Nephron progenitor cell (in vitro differentiated cells): ENCODE measurements at regions not wholly inside any gene's neighbourhood (a gene's known extent, or its start where the extent isn't known, plus 50 kb on each side); places are given as distances from the start of the nearest gene placed in this dataset.
A peak's percentile ranks its signal among the peaks of the same experiment; 100 is the strongest.

Source experiments
- DNase-seq: peaks from one replicate; pipeline ENCODE4 v3.0.0; 2021
- H3K27ac Mint-ChIP-seq: 2 replicates; pipeline ENCODE4 v1.8.0; 2021; ENCODE audit warnings: mild to moderate bottlenecking, moderate library complexity, mixed read lengths
- H3K27me3 Mint-ChIP-seq: 2 replicates; pipeline ENCODE4 v1.8.0; 2021; ENCODE audit warnings: mild to moderate bottlenecking, low read depth, mixed read lengths; ENCODE audit not compliant: poor library complexity
- H3K36me3 Mint-ChIP-seq: 2 replicates; pipeline ENCODE4 v1.8.0; 2021; ENCODE audit warnings: low read depth, mixed read lengths
- H3K4me1 Mint-ChIP-seq: 2 replicates; pipeline ENCODE4 v1.8.0; 2021; ENCODE audit warnings: mixed read lengths
- H3K4me3 Mint-ChIP-seq: 2 replicates; pipeline ENCODE4 v1.8.0; 2021; ENCODE audit warnings: mild to moderate bottlenecking, moderate library complexity, mixed read lengths
- H3K9me3 Mint-ChIP-seq: 2 replicates; pipeline ENCODE4 v1.8.0; 2021; ENCODE audit warnings: mild to moderate bottlenecking, moderate library complexity, mixed read lengths
- TF ChIP-seq, protein P1 (sequence below): fragments of 200-600 bp; sonication (generic); IDR thresholded peaks from 2 replicates; pipeline ENCODE4 v1.5.0; 2021; ENCODE audit warnings: antibody characterized with exemption

DNA sequence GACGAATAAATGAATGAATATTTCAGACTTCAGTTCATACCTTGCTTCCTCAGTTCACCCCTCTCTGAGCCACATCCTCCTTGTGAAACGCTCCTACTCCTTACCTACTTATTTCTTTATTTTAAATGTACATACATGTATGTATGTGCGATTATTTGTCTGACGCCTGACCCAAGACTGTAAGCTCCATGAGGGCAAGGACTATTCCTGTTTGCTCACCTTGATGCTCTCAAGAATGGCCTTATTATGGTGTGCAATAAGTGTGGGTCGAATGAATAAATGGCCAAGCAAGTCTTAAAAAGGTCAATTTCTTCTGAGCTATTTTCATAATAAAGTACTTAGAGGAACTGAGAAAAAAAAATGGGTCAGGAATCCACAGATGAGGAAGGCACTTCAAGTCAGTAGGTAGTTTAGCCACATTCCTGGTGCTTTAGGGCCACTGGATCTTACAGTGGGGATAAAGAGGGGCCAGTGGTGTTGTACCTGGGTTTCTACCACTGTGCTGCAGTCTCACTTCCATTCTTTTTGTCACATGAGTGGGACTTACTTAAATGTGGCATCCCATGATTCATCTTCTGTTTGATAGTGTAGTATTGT is 74.7 kb downstream of the SDC1 start:
- Mint-ChIP-seq H3K27ac (no peak overlapping the region), H3K27me3 (peaks cover 3% of the 10 kb centered on the region), H3K4me3 (no peak overlapping the region), H3K4me1 (peaks cover 77% of the 10 kb centered on the region), H3K36me3 (no peaks in the 10 kb centered on the region), H3K9me3 (no peaks in the 10 kb centered on the region)
- TF ChIP-seq, protein P1, sequence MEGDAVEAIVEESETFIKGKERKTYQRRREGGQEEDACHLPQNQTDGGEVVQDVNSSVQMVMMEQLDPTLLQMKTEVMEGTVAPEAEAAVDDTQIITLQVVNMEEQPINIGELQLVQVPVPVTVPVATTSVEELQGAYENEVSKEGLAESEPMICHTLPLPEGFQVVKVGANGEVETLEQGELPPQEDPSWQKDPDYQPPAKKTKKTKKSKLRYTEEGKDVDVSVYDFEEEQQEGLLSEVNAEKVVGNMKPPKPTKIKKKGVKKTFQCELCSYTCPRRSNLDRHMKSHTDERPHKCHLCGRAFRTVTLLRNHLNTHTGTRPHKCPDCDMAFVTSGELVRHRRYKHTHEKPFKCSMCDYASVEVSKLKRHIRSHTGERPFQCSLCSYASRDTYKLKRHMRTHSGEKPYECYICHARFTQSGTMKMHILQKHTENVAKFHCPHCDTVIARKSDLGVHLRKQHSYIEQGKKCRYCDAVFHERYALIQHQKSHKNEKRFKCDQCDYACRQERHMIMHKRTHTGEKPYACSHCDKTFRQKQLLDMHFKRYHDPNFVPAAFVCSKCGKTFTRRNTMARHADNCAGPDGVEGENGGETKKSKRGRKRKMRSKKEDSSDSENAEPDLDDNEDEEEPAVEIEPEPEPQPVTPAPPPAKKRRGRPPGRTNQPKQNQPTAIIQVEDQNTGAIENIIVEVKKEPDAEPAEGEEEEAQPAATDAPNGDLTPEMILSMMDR: no peak
- DNase-seq: no peak

DNA sequence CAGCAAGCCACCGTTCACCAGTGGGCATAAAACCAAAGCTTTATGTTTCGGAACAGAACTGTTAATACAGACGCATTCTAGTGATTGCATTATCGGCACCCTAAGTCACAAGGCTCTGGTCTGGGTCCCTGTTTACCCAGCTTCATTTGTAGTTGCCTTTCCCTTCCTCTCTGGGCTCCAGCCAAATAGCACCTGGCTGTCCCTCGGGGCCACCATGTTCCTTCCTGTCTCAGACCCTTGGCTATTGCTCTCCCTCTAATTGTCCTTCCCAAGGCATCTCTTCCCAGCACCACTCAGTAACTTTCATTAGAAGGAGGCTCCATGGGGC is 75.3 kb downstream of the SDC1 start:
- H3K4me3 Mint-ChIP-seq: no peak overlapping the region

DNA sequence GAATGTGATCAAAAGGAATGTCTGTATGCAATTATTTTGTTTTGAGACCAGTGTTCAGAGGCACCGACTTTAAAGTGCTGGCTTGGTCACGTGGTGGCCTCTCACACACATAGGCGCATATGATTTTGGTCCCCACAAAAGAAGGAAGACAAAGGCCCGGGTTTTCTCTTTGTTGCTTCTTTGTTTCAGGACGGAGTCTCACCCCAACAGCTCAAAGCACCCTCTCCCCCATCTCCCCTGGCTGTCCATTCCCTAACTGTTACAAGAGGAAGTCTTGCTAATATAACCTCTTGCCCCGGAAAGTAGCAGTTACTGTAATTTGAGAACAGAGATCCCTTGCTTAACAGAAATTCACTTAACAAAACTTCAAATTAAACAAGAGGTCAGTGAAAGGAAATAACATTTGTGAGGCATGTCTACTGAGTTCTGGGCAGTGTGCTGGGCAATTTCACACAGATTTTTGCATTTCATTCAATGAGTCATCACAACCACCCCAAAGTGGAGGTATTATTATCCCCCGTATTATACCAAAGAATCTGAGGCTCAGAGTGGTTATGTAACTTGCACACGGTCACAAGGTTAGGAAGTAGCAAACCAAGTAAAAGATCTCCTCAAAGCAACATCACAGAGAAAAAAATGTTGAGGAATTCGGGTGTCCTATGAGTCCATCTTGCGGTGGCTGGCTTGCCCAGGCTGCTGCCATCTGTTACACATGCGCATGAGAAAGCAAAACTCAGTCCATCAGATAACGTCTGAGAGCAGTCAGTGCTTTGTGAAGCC is 75.8 kb downstream of the SDC1 start:
- DNase-seq: no peak
- peak overlapping the region; percentile 2 for H3K4me3 Mint-ChIP-seq

More for the DNA sequence above, 75.3 kb downstream of the SDC1 start:
- H3K4me1 Mint-ChIP-seq: peaks cover 82% of the 10 kb centered on the region
- peaks cover 3% of the 10 kb centered on the region for H3K27me3 Mint-ChIP-seq
- no peaks in the 10 kb centered on the region for H3K36me3 Mint-ChIP-seq
- no peak for DNase-seq
- H3K27ac Mint-ChIP-seq: peak overlapping the region; percentile 55
- TF ChIP-seq, protein P1: no peak
- H3K9me3 Mint-ChIP-seq: no peaks in the 10 kb centered on the region

DNA sequence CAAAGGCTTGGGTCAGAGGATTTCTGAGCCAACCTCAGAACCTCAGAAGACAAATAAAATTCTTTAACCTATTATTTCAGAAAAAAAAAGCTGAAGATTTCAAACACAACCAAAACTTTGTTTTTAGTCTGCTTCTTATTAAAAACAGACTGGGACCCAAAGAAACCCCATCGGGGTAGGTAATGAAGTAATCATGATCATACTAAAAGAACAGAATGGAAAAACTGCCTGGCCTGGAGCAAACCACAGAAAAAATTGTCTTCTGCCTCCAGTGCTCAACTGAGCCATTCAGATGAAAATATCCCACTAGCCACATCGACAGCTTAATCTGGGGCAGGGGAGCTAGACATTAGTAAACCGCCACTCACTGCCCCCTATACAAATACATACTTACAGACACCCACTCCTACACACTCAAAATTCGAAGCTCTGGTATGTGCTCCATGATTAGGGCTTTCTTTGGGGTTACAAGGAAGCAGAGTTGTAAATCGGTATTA is 76.5 kb downstream of the SDC1 start:
- Mint-ChIP-seq H3K27me3 (peaks cover 3% of the 10 kb centered on the region), H3K4me1 (peaks cover 89% of the 10 kb centered on the region), H3K4me3 (peak overlapping the region; percentile 2), H3K27ac (peak overlapping the region; percentile 52), H3K9me3 (no peaks in the 10 kb centered on the region), H3K36me3 (no peaks in the 10 kb centered on the region)
- no peak for DNase-seq
- TF ChIP-seq, protein P1: no peak

More for the DNA sequence above, 75.8 kb downstream of the SDC1 start:
- Mint-ChIP-seq H3K27me3 (peaks cover 3% of the 10 kb centered on the region), H3K27ac (peak overlapping the region; percentile 52), H3K4me1 (peaks cover 88% of the 10 kb centered on the region), H3K36me3 (no peaks in the 10 kb centered on the region), H3K9me3 (no peaks in the 10 kb centered on the region)
- TF ChIP-seq, protein P1: no peak

DNA sequence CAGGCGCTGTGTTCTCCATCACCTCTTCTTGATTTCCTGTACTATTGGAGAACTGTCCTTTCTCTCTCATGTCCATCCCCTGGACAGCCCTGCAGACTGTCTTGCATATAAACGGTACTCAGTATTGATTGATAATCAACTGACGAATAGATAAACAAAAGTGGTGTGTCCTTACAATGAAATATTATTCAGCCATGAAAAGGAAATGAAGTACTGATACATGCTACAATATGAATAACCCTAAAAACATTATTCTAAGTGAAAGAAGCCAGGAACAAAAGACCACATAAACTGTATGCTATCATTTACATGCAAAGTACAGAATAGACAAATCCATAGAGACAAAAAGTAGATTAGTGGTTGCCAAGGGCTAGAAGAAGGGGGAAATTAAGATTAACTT is 77.6 kb downstream of the SDC1 start:
- Mint-ChIP-seq H3K27me3 (peaks cover 3% of the 10 kb centered on the region), H3K27ac (peak overlapping the region; percentile 46), H3K36me3 (no peaks in the 10 kb centered on the region), H3K9me3 (no peaks in the 10 kb centered on the region), H3K4me3 (no peak overlapping the region), H3K4me1 (peaks cover 93% of the 10 kb centered on the region)
- DNase-seq: no peak
- TF ChIP-seq, protein P1: no peak
